ENCODE measurements at regions not wholly inside any gene's neighbourhood (a gene's known extent, or its start where the extent isn't known, plus 50 kb on each side); places are given as distances from the start of the nearest gene placed in this dataset.

DNA sequence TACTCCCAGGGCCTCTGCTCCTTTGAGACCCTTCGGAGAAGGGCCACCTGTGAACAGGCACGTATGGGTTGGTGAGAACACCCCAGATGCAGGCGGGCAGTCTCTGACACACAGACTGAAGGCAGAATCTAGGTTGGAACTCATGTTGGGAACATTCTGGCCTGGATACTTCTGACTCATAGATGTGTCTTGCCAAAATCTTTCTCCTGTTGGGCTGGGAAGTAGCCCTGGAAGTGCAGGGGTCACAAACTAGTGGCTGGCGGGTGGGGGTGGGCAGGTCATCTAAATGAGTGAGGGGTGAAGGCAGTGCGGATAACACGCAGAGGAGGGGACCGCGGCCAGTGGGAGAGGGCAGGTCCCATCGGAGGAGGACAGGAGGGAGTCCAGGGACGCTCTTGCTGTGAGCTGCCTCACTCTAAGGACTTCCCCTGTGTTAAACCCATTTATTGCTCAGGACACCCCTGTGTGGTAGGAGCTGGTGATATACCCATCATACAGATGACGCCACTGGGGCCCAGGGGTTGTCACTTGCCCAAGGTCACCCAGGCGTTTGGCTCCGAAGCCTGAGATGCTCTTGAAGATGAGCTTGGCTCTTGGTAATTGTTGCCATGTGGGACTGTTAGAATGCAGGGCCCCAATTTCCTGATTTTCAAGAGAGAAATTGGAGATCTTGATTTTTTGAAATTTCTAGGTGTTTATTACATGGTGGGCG is 181.0 kb downstream of the PTPRU start:
- H3K9me3 ChIP-seq (ENCODE audit: low read length): no peaks in the 10 kb centered on the region
- no peaks in the 10 kb centered on the region for H3K79me2 ChIP-seq (ENCODE audit: low read length)

DNA sequence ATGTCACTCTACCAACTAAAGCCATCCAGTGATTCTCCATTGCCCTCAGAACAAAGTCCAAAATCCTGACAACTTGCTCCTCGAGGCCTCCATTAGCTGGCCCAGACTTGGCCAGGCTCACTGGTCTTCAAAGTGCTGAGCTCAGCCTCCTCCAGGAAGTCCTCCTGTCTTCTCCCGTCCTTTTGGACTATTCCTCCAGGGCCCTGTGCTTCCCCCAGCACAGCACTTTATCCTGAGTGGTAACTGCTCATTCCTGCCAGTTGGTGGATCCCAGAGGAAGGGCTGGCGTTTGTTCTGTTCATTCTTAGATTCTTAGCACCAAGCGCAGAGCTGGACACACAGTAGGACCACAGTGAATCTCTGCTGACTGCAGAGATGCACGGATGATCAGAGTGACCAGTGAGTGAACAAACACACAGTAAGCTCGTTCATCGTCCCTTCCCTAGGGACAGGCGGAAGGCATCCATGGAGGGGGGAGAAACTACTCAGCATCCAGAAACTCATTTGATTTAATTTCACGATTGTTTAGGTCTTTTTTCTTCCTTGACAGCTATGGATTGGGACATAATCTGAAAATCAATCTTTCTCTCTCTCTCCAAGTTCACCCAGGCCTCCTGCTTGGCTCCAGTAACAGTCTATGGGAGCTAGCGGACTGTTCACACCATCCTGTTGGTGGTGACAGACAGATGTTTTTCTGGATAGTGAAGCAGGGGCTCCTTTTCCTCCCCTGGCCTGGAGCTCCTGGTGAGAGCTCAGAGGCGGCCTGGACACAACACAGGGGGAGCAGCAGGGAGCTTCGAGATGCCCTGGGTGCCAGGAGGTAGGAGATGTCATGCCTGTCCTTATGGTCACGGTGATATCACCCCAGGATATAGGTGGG is 180.2 kb downstream of the PTPRU start:
- H3K27me3 ChIP-seq (ENCODE audit: low read length): no peaks in the 10 kb centered on the region
- H3K9me2 ChIP-seq (replicated peaks; ENCODE audit: insufficient read depth, low read length): no peaks in the 10 kb centered on the region
- DNase-seq: no peak
- no peak overlapping the region for H2AFZ ChIP-seq (ENCODE audit: low read length)
- no peak overlapping the region for H3K9ac ChIP-seq (ENCODE audit: low read length)
- no peak overlapping the region for H3K27ac ChIP-seq (ENCODE audit: low read length)
- no peak overlapping the region for H3K4me2 ChIP-seq (ENCODE audit: low read depth, low read length, poor library complexity, severe bottlenecking)
- no peaks in the 10 kb centered on the region for H4K20me1 ChIP-seq (ENCODE audit: insufficient read depth, low read depth, low read length)
- H3K36me3 ChIP-seq (ENCODE audit: insufficient read depth, low read length): no peaks in the 10 kb centered on the region
- no peaks in the 10 kb centered on the region for H3K79me2 ChIP-seq (ENCODE audit: low read length)
- no peak overlapping the region for H3K4me3 ChIP-seq (ENCODE audit: low read length)
- no peaks in the 10 kb centered on the region for H3K9me3 ChIP-seq (ENCODE audit: low read length)
- peaks cover 7% of the 10 kb centered on the region for H3K4me1 ChIP-seq (ENCODE audit: low read length)

More for the DNA sequence above, 181.0 kb downstream of the PTPRU start:
- DNase-seq: no peak
- H3K36me3 ChIP-seq (ENCODE audit: insufficient read depth, low read length): no peaks in the 10 kb centered on the region
- H3K9ac ChIP-seq (ENCODE audit: low read length): no peak overlapping the region
- peaks cover 7% of the 10 kb centered on the region for H3K4me1 ChIP-seq (ENCODE audit: low read length)
- H3K27me3 ChIP-seq (ENCODE audit: low read length): no peaks in the 10 kb centered on the region
- no peak overlapping the region for H2AFZ ChIP-seq (ENCODE audit: low read length)
- H3K9me2 ChIP-seq (replicated peaks; ENCODE audit: insufficient read depth, low read length): no peaks in the 10 kb centered on the region
- no peak overlapping the region for H3K4me3 ChIP-seq (ENCODE audit: low read length)
- no peak overlapping the region for H3K27ac ChIP-seq (ENCODE audit: low read length)
- no peaks in the 10 kb centered on the region for H4K20me1 ChIP-seq (ENCODE audit: insufficient read depth, low read depth, low read length)
- H3K4me2 ChIP-seq (ENCODE audit: low read depth, low read length, poor library complexity, severe bottlenecking): no peak overlapping the region

DNA sequence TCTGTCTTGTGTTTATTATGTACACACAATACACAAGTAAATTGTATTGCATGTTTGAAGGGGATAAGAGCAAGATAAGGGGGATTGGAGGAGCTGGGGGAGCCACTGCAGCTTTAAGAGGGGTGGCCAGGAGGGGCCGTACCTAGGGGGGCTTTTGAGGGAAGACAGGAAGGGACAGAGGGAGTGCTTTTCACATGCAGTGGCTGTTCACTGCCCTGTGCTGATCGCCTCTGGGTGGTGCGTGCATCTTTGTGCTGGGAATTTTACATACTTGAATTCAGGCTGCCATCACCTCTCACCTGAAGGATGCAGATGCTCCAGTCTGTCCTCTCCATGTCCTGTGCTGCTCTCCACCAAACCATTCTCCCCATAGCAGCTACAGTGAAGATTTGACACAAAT is 179.5 kb downstream of the PTPRU start:
- no peaks in the 10 kb centered on the region for H3K27me3 ChIP-seq (ENCODE audit: low read length)
- H3K79me2 ChIP-seq (ENCODE audit: low read length): no peaks in the 10 kb centered on the region
- no peaks in the 10 kb centered on the region for H3K9me2 ChIP-seq (replicated peaks; ENCODE audit: insufficient read depth, low read length)
- no peaks in the 10 kb centered on the region for H3K9me3 ChIP-seq (ENCODE audit: low read length)
- peaks cover 7% of the 10 kb centered on the region for H3K4me1 ChIP-seq (ENCODE audit: low read length)
- no peak overlapping the region for H3K4me2 ChIP-seq (ENCODE audit: low read depth, low read length, poor library complexity, severe bottlenecking)
- no peak overlapping the region for H3K9ac ChIP-seq (ENCODE audit: low read length)
- no peaks in the 10 kb centered on the region for H4K20me1 ChIP-seq (ENCODE audit: insufficient read depth, low read depth, low read length)
- no peaks in the 10 kb centered on the region for H3K36me3 ChIP-seq (ENCODE audit: insufficient read depth, low read length)
- H3K4me3 ChIP-seq (ENCODE audit: low read length): no peak overlapping the region
- H3K27ac ChIP-seq (ENCODE audit: low read length): no peak overlapping the region
- H2AFZ ChIP-seq (ENCODE audit: low read length): no peak overlapping the region
- DNase-seq: no peak

DNA sequence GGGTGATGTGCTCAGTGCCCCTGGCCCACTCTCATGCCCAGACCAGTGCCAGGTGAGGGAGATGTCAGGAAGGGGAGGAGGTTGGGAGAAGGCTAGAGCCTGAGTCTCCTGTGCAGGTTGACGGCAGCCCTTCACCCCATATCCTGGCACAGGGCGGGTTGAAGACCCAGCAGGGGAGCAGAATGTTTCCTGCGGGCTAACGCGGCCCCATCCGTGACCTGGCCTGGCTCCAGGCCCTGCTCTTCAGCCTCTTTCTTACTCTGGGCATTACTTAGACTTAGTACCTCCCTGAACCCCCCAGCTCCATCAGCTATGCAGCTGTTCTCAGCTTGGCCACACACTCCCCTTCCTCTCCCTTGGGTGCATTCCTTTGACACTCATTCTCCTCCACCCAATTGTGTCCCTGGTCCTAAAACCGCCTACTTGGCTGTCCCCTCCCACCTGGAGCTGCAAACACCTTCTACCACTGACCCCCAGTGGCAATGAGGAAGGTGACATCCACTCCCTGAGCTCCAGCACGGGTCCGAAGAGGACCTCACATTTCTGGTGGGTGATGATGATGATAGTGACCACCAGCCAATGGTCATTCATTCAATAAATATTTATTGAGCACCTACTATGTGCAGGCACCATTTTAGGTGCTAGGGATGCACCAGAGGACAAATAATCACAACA is 179.0 kb downstream of the PTPRU start:
- Histone ChIP-seq H3K4me2 (ENCODE audit: low read depth, low read length, poor library complexity, severe bottlenecking) (no peak overlapping the region), H2AFZ (ENCODE audit: low read length) (no peak overlapping the region), H3K4me1 (ENCODE audit: low read length) (peaks cover 4% of the 10 kb centered on the region), H3K79me2 (ENCODE audit: low read length) (no peaks in the 10 kb centered on the region), H4K20me1 (ENCODE audit: insufficient read depth, low read depth, low read length) (no peaks in the 10 kb centered on the region), H3K27me3 (ENCODE audit: low read length) (no peaks in the 10 kb centered on the region), H3K9me3 (ENCODE audit: low read length) (no peaks in the 10 kb centered on the region), H3K4me3 (ENCODE audit: low read length) (no peak overlapping the region), H3K9ac (ENCODE audit: low read length) (no peak overlapping the region), H3K9me2 (replicated peaks; ENCODE audit: insufficient read depth, low read length) (no peaks in the 10 kb centered on the region), H3K36me3 (ENCODE audit: insufficient read depth, low read length) (no peaks in the 10 kb centered on the region), H3K27ac (ENCODE audit: low read length) (no peak overlapping the region)
- DNase-seq: peak; percentile 51

DNA sequence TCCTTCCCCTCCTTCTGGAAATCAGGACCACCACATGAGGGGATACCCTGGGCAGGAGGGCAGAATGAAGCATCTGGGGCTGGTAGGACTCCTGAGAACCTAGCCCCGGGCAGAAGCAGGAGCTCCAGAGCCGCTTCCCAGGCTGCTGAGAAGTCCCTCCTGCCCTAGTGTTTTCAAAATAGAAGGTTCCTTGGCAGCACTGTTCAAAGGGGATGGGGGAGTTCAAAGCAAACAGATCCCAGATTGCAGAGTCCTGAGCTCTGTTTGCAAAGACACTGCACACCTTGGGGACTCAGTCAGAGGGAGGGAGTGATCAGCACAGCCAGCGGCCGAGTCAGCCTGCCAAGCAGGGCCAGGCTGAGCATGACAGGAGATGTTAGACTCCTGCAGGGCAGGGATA is 177.8 kb downstream of the PTPRU start:
- no peak for DNase-seq
- H4K20me1 ChIP-seq (ENCODE audit: insufficient read depth, low read depth, low read length): no peaks in the 10 kb centered on the region
- no peak overlapping the region for H3K4me2 ChIP-seq (ENCODE audit: low read depth, low read length, poor library complexity, severe bottlenecking)
- H2AFZ ChIP-seq (ENCODE audit: low read length): no peak overlapping the region
- H3K27ac ChIP-seq (ENCODE audit: low read length): no peak overlapping the region
- H3K79me2 ChIP-seq (ENCODE audit: low read length): no peaks in the 10 kb centered on the region
- no peak overlapping the region for H3K4me3 ChIP-seq (ENCODE audit: low read length)
- no peaks in the 10 kb centered on the region for H3K36me3 ChIP-seq (ENCODE audit: insufficient read depth, low read length)
- no peak overlapping the region for H3K9ac ChIP-seq (ENCODE audit: low read length)
- no peaks in the 10 kb centered on the region for H3K4me1 ChIP-seq (ENCODE audit: low read length)
- no peaks in the 10 kb centered on the region for H3K9me2 ChIP-seq (replicated peaks; ENCODE audit: insufficient read depth, low read length)
- H3K27me3 ChIP-seq (ENCODE audit: low read length): no peaks in the 10 kb centered on the region
- no peaks in the 10 kb centered on the region for H3K9me3 ChIP-seq (ENCODE audit: low read length)

GRCh38 chr1:29413661-29414060 is 177.3 kb downstream of the PTPRU start:
- Histone ChIP-seq H3K79me2 (ENCODE audit: low read length) (no peaks in the 10 kb centered on the region), H3K9ac (ENCODE audit: low read length) (no peak overlapping the region), H3K27ac (ENCODE audit: low read length) (no peak overlapping the region), H4K20me1 (ENCODE audit: insufficient read depth, low read depth, low read length) (no peaks in the 10 kb centered on the region), H2AFZ (ENCODE audit: low read length) (no peak overlapping the region), H3K4me2 (ENCODE audit: low read depth, low read length, poor library complexity, severe bottlenecking) (no peak overlapping the region), H3K9me3 (ENCODE audit: low read length) (no peaks in the 10 kb centered on the region), H3K4me3 (ENCODE audit: low read length) (no peak overlapping the region), H3K4me1 (ENCODE audit: low read length) (no peaks in the 10 kb centered on the region), H3K27me3 (ENCODE audit: low read length) (no peaks in the 10 kb centered on the region), H3K36me3 (ENCODE audit: insufficient read depth, low read length) (no peaks in the 10 kb centered on the region), H3K9me2 (replicated peaks; ENCODE audit: insufficient read depth, low read length) (no peaks in the 10 kb centered on the region)
- no peak for DNase-seq

DNA sequence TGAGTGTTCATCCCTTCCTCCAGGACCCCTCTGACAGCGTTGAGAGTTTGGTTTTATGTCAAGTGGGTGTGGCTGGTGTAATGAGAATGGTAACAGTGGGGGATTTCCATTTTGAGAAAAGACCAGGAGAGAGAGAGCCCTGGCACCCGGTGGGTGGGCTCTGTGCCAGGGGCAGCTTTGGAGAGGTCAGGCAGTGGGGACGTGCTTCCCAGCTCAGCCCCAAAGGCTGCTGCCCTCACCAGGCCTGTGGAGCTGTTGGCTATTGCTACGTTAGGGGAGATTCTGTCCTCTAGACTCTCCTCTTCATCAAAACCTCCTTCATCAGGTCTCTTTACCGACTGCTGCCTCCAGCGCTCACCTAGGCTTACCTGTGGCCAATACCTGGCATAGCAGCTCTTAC is 176.3 kb downstream of the PTPRU start:
- DNase-seq: no peak
- Histone ChIP-seq H3K27ac (ENCODE audit: low read length) (no peak overlapping the region), H3K9ac (ENCODE audit: low read length) (no peak overlapping the region), H3K36me3 (ENCODE audit: insufficient read depth, low read length) (no peaks in the 10 kb centered on the region), H2AFZ (ENCODE audit: low read length) (no peak overlapping the region), H3K79me2 (ENCODE audit: low read length) (no peaks in the 10 kb centered on the region), H3K9me3 (ENCODE audit: low read length) (no peaks in the 10 kb centered on the region), H3K27me3 (ENCODE audit: low read length) (no peaks in the 10 kb centered on the region), H3K4me2 (ENCODE audit: low read depth, low read length, poor library complexity, severe bottlenecking) (no peak overlapping the region), H4K20me1 (ENCODE audit: insufficient read depth, low read depth, low read length) (no peaks in the 10 kb centered on the region), H3K4me1 (ENCODE audit: low read length) (no peaks in the 10 kb centered on the region), H3K9me2 (replicated peaks; ENCODE audit: insufficient read depth, low read length) (no peaks in the 10 kb centered on the region), H3K4me3 (ENCODE audit: low read length) (no peak overlapping the region)

DNA sequence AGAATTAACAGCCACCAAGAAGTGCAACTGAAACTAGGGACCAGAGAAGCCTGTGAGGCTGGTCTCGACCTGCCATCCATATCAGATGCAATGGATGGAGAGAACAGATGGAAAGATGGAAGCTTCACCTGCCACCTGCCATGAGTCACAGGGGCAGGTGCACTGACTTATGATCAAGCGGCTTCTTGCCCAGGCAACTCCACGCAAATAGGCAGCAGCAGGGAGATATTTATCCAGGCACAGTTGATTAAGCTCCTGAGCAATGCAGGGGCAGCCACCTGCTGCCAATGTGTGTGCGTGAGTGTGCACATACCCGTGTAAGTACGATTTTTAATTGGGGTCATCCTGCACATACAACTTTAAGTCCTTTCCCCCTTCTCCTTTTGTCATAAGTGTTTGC is 174.2 kb downstream of the PTPRU start:
- H3K4me1 ChIP-seq (ENCODE audit: low read length): no peaks in the 10 kb centered on the region
- H3K79me2 ChIP-seq (ENCODE audit: low read length): no peaks in the 10 kb centered on the region
- no peak for DNase-seq
- no peaks in the 10 kb centered on the region for H3K9me3 ChIP-seq (ENCODE audit: low read length)
- H2AFZ ChIP-seq (ENCODE audit: low read length): no peak overlapping the region
- no peak overlapping the region for H3K4me3 ChIP-seq (ENCODE audit: low read length)
- no peak overlapping the region for H3K9ac ChIP-seq (ENCODE audit: low read length)
- H3K9me2 ChIP-seq (replicated peaks; ENCODE audit: insufficient read depth, low read length): no peaks in the 10 kb centered on the region
- H3K4me2 ChIP-seq (ENCODE audit: low read depth, low read length, poor library complexity, severe bottlenecking): no peak overlapping the region
- no peaks in the 10 kb centered on the region for H3K27me3 ChIP-seq (ENCODE audit: low read length)
- H4K20me1 ChIP-seq (ENCODE audit: insufficient read depth, low read depth, low read length): no peaks in the 10 kb centered on the region
- H3K27ac ChIP-seq (ENCODE audit: low read length): no peak overlapping the region
- H3K36me3 ChIP-seq (ENCODE audit: insufficient read depth, low read length): no peaks in the 10 kb centered on the region
